22Rv1 (cell line): ENCODE measurements at regions not wholly inside any gene's neighbourhood (a gene's known extent, or its start where the extent isn't known, plus 50 kb on each side); places are given as distances from the start of the nearest gene placed in this dataset.

ENCODE experiments used
- ZFX ChIP-seq: fragments of 450-650 bp; IDR thresholded peaks from 2 replicates; pipeline ENCODE4 v1.6.1; 2017; ENCODE audit warnings: antibody characterized with exemption, borderline replicate concordance
- TF ChIP-seq, protein P1 (sequence below): fragments of 450-650 bp; IDR thresholded peaks from 2 replicates; pipeline ENCODE4 v1.5.1; 2017; ENCODE audit warnings: mild to moderate bottlenecking

DNA sequence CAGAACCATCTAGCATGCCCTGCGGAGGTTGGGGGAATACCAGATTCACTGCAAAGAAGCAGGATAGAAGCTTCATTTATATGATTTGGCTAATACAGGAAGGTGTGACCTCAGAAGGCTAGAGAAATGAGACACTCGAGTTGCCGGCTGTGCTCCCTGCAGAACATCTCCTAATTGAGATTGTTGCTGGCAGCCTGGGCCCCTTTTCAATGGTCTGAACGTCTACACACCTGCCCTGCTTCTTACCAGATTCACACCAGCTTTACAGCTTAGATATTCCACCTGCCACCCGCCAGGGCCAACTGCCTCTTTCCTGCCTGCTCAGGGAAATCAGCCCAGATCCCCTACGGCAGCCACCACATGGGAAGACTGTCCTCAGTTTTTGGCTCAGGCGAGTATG, 475.3 kb upstream of the AUTS2 start:
- TF ChIP-seq, protein P1, sequence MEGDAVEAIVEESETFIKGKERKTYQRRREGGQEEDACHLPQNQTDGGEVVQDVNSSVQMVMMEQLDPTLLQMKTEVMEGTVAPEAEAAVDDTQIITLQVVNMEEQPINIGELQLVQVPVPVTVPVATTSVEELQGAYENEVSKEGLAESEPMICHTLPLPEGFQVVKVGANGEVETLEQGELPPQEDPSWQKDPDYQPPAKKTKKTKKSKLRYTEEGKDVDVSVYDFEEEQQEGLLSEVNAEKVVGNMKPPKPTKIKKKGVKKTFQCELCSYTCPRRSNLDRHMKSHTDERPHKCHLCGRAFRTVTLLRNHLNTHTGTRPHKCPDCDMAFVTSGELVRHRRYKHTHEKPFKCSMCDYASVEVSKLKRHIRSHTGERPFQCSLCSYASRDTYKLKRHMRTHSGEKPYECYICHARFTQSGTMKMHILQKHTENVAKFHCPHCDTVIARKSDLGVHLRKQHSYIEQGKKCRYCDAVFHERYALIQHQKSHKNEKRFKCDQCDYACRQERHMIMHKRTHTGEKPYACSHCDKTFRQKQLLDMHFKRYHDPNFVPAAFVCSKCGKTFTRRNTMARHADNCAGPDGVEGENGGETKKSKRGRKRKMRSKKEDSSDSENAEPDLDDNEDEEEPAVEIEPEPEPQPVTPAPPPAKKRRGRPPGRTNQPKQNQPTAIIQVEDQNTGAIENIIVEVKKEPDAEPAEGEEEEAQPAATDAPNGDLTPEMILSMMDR: no peak
- TF ChIP-seq ZFX: no peak
